ENCODE measurements at regions not wholly inside any gene's neighbourhood (a gene's known extent, or its start where the extent isn't known, plus 50 kb on each side); places are given as distances from the start of the nearest gene placed in this dataset.

DNA sequence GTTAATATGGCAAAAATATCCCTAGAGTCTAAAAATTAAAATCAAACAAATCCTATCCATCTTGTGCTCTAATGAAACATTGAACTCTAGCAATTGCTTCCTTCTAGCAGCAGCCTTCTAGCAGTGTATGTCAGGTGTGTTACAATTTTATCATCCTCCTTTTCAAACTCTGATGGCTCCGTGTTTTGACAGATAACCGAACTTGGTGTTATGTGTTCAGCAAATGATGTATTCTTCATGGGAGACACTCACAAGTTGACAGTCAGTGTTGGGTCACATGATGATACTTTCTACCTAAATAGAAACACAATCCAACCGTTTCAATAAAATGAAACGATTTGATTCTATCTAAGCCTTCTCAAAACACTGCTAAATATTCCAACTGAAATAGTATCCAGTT lies 525.3 kb upstream of the NOVA1 start:
- DNase-seq = no peak

DNA sequence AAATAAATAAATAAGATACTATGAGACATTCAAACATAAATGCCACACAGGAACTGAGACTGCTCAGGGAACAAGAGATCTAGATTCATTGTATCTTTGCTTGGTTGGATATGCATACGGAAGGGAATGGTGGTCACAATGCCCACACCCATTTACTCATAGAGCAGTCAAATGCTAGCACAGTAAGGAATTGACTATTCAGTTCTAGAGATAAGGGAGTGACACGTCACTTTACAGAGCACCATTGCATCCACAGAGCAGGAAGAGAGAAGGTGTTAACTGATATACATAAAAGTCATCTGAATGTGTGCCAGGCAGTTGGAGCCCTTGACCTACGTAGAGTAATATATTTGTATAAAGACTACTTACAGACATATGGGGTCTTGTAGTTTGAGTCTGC lies 530.0 kb upstream of the NOVA1 start:
- no peak for DNase-seq

DNA sequence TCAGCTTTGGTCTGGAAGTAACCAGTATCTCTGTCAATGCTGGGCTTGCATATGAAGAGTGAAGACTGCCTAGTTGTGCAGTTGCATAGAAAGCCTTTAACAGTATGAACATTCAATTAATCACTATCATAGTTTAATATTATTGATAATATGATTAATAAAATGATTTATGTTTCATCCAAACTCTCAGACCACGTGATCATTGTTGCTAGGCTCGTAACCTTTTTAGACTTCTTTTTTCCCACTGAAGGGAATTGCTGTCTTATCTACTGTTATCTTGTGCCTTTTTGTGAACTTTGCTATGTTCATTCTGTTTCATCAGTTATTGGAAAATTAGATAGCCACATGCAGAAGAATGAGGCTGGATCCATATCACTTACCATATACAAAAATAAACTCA lies 536.4 kb upstream of the NOVA1 start:
- DNase-seq = no peak

DNA sequence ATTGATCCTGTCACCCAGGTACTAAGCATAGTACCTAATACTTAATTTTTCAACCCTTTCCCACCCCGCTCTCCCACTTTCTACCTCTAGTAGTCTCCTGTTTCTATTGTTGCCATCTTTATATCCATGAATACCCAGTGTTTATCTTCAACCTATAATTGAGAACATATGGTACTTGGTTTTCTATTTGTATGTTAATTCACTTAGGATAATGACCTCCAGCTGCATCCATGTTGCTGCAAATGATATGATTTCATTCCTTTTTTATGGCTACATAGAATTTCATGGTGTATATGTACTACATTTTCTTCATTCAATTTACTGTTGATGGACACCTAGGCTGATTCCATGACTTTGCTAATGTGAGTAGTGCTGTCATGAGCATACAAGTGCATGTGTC lies 547.3 kb upstream of the NOVA1 start:
- DNase-seq = no peak

DNA sequence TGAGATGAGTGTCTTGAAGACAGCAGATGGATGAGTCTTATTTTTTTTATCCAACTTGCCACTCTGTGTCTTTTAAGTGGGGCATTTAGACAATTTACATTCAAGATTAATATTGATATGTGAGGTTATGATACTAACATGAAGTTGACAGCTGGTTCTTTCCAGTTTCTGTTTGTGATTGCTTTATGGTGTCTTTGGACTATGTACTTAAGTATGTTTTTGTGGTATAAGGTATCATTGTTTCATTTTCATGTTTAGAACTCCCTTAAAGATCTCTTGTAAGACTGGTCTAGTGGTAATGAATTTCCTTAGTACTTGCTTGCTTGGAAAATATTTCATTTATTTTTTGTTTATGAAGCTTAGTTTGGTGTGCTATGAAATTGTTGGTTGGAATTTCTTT lies 550.3 kb upstream of the NOVA1 start:
- no peak for DNase-seq

DNA sequence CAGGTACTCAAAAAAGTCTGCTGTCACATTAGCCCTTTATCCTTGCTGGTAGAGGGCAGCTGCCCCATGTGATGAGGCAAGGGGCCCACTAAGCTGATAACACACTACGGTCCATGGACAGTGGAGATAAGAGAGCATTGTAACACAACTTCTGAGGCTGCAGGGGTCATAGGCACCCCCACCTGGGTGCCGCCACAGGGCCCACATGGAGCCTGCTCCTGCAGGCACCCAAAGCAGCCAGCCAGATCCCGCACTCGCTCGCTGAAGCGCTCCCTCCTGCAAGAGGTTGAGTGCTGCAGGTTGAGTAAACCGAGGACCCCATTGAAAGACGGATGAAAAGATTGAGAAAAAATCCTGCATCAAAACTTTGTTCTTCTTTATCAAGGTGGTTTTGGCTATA lies 566.3 kb upstream of the NOVA1 start:
- no peak for DNase-seq

DNA sequence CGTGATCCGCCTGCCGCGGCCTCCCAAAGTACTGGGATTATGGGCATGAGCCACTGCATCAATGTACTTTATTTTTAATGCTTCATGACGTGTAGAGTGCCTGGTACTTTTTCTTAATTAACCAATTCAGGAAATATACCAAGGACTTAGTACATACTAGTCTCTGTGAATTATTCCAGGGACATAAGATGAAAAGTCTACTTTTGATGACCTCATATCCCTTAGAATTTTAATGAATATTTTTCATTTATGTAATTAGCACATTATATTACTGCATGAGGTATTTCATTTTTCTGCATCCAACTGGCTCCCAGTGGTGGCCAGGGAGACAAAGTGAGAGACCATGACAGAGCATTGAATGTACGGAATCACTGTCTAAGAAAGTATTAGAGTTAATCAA lies 577.7 kb upstream of the NOVA1 start:
- no peak for DNase-seq

DNA sequence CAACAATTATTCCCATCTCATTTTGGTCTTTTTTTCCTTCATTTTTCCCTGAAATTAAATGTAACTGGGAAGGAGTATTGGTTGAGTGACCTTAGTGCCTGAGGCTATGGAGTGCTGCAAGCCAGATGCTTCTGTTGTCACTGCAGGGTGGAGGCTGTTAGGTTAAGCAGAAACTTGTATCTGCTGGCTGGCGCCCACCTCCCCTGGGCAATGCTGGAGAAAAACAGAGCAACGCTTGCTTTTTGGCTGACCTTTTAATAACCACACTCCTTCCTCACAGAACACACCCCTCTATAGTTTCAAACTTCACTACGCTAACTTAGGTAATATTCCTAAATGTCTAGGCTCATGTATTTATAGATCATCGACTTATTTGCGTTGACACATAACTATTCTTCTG lies 583.5 kb upstream of the NOVA1 start:
- DNase-seq = no peak

DNA sequence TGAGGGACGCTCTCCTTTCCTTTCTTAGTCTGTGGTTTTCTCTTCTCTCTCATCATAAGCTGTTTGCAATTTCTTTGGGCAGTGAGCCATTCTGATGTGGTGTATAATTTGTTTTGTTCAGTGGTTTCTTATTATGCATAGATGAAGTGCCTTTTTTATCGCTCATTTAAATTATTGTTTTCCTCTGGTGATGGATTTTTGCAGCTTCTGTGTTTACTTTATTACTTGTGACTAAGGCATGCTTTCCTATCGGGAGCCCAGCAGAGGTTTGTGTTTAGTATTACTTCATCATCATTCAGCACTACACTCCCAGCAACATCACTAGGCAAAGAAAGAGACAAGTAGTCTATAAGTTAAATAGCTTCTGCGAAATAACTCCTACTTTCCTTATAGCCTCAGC lies 586.6 kb upstream of the NOVA1 start:
- no peak for DNase-seq

DNA sequence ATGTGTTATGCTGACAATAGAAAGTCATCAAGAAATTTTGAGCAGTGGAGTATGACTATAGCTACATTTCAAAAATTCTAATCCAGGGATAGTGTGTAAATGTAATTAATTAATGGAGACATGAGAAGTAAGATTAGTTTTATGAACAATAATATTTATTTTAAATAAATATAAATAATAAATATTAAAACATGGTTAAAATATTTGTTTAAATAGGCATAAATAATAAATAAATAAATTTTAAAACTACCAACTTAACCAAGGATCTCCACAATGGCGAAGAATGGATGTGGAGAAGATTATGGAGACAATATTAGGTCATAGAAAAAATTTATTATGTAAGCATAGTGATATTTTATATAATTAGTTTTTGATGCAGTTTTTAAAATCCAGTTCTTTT lies 588.2 kb upstream of the NOVA1 start:
- no peak for DNase-seq

DNA sequence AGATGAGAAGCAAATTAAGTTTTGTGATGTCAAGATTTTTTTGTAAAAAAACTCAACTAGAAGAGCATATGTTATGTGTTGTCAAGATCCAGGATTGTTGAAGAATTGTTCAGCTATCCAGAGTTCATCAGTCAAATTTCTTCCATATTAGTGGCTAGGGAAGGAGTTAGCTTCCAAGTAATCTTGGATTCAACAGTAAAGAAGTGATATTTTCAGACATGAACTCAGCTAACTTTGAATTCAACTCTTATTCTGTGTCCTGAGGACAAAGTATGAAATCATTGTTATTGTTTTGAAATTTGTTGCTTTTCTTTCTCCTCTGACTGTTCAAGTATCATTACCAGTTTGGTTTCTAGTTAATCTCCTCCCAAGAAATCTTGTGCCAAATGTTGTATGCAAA lies 589.3 kb upstream of the NOVA1 start:
- DNase-seq = no peak

DNA sequence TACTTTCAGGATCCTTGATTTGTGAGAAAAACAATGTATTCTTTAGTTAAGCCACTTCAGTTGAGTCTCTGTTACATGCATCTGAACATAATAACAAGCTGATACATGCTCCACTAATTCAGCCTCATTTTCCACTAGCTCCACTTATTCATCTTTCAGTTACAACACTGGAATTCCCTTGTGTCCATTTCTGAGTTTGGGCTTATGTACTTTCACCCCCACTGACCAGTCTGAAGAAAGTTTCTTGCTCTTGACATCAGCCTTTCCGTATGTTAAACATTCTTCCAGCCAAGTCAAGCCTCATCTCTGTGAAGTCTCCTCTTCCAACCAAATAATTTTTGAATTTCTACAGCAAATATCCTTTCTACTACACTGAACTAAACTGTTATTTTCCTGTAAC lies 592.5 kb upstream of the NOVA1 start:
- DNase-seq = no peak

DNA sequence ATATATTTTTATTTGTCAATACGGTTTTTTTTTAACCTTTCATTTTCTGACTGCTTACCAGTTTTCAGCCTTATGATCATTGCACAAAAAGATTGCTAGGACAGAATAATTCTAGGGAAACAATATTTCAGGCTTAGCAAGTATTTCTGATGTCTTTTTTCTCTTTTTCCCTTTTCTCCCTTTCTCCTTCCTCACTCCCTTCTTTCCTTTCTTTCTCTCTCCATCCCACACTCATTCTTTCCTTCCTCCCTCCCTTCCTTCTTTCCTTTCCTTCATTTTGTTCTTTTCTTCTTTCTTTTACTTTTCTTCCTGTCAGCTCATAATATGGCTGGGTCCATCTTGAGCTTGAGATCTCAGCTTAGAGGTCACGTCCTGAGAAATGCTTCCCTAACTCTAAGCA lies 601.4 kb upstream of the NOVA1 start:
- DNase-seq = no peak

DNA sequence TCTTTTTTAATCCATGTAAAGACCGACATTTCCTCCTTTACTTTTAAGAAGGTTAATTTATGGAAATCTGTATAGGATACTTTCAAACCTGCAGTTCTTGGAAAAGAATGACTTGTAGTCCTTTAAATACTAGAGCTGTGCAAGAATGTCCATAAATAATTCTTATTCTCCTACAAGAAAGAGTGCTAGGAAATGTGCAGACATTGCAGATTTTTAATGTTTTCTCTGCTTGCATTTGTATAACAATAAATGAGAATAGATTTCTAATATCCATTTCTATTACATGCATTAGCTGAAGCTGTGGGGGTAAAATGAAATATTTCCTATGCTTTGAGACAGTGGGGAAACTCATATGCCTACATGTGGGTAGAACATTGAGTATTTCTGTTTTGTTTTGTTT lies 607.2 kb upstream of the NOVA1 start:
- no peak for DNase-seq

DNA sequence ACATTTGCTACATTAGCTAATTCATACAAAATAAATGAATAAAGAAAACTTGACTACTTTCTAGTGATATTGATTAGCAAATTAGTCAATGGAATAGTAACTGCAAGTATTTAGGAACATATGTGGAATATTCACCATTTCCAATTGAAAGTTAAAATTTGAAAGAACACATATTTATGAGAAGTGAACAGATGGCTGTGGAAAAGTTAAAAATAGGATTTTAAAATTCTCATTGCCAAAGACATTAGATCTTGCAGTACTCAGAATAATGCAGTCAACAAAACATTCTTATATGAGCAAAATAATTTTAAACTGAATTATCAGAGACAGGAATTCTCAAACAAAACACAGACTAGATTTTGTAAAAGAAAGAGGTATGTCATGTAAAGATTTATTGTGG lies 613.9 kb upstream of the NOVA1 start:
- no peak for DNase-seq

DNA sequence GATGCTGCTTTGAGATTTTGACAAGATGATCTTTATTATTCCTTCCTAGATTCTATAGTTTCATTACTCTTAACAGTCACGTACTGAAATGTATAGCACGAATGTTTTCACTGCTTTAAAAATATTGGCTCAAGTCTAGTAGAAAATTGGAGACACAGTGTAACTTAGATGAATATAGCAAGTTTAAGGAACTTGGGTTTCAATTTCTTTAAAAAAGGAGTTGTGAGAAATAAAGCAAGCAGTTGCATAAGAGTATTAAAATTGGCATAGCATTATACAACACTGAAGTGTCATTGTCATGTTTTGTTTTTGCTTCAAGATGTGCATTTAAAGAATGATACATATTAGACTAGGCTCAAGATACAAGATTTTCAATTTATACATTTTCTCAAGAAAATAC lies 624.8 kb upstream of the NOVA1 start:
- DNase-seq = no peak

DNA sequence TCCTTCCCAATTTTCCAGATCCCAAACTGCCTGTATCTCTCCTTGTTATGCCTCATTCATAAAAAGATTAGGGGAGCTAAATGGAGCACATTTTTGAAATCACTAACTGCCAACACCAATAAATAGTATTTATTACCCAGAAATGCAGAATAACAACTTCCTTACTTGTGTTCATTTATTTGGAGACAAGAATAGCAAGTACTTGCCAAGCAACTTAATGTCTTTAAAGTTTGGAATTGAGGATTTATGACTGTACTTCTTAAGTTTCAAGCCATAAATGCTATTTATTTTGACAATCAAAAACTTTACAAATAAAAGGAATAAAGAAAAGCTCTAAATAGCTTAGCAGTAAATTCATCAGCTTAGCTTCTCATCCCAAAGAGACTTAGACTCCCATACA lies 626.1 kb upstream of the NOVA1 start:
- no peak for DNase-seq

DNA sequence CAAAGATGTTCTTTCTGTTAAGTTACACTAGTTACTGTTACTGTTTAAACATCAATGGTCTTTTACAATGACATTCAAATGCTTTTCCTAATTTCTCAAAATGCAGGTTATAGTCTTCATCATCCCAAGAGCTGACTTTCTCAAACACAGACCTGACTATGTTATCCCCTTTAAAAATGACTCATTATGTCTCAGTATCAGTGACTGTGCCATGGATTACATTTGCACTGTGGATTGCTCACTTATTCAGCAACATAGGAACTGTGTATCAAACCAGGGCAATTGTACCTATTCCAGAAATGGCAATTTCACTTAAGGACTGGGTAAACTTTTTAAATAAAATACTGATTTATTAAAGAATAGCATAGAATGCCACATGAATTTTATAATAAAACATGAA lies 630.2 kb upstream of the NOVA1 start:
- DNase-seq = no peak

DNA sequence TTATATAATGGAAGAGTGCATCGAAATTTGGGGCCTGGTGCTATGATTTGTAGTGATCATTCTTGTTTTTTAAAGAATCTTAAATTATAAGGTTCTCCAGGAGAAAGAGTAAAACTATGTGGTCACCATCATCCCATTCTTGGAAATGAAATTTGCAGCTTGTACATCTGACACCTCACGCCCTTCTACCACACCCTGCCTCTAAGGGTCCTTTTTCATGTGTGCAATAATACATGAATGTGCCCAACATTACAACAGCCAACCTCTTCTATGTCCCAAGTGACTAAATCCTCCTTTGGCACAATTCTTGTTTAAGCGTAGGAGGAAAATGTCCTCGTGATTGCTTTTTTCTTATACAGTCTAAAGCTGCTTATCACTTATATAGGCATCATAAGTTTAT lies 636.5 kb upstream of the NOVA1 start:
- DNase-seq = no peak

DNA sequence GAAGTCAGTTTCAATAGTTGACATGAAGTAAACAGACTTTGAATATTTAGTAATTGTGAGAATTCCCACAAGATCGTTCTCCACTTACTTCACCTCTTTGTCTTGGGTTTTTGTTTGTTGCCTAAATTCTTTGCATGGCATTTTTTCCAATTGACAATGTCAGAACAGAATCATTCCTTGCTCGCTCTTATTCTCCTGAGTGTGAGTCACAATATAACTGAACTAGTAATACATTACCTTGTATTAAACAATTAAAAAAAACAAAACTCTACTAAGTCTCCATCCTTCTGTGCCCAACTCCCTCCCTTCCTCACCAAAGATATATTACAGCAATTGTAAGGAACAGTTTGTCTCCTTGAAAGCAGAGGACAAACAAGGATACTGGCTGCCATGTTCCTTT lies 638.8 kb upstream of the NOVA1 start:
- DNase-seq = no peak

DNA sequence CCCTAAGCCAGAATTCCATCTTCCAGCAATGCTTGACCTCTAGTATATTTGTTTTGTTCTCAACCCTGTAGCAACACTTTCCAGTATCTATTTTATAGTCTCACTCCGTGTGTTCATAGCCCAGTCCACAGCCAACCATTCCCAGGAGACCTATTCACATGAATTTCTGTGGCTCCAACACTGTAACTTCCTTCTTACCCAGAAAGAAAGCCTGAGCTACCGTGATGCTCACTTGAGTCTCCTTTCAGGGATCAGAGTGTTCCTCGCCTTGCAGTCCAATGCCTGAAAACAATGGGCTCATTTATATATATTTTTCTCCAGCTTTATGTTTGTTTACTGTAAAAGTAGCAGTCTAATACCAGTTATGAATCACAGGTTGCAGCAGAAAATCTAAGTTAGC lies 645.0 kb upstream of the NOVA1 start:
- no peak for DNase-seq

DNA sequence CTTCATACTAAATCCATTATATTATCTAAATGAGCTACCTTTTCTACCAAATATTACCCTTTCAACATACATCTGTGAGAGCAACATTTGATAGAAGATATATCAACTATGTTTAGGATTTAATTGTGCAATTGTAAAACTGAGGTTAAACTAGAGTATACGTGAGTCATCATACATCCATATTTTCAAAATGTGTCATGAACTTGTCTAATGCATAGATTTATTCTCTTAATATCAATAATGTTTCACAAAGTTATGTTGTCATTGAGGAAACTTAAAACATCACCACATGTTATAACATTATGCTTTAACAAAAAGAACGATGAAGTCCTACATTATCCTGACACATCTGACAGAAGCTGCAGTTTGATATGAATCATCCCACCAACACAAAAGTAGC lies 645.5 kb upstream of the NOVA1 start:
- DNase-seq = no peak

DNA sequence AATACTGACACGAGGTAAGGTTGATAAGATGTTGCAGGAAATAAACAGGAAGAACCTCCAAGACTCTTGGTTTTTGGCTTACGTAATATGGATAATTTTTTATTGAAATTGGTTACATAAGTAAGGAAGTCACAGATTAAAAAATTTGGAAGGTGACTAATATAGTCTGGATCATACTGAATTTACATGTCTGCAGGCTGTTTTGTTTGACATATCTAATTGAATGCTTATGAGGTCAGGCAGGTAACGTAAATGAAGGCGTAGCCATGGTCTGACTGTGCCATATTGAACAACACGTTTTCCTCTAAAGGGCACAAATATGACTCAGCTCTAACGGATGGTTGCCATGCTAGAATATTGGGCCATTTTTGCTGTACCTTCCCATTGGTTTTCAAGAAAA lies 648.1 kb upstream of the NOVA1 start:
- DNase-seq = no peak

DNA sequence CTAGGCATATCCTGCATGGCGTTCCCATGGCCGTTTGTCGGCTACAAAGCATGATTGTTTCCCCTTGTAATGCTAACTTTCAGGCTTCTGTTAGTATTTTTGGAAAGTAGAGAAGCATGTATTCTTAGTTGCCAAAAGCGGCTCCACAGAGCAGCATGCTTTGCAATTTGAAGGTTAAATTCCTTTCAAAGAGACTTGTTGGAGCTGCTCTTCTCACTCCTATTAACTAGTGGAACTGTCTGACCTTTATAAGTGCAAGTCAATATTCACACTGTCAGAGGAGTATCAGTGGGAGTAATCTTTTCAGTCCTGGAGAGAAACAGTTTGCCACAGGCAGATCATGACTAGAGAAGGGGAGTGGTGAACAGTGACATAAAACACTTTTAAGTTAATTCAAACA lies 656.1 kb upstream of the NOVA1 start:
- no peak for DNase-seq

DNA sequence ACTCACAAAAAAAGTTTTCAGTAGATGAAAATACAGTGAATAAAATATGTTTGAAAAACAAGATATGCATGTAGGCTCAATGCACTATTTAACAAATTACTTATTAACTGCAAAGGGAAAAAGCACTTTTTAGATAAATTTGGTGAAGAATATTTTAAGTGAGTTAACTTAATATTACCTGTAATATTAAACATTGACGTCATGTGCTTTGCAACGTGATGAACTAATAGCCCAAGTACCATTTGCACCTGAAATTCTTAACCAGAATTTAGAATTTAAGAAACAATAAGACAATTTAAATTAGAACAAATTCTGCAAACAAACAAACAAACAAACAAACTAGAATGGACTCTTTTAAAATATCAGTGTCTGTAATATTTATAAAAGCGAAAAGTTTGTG lies 659.0 kb upstream of the NOVA1 start:
- no peak for DNase-seq

DNA sequence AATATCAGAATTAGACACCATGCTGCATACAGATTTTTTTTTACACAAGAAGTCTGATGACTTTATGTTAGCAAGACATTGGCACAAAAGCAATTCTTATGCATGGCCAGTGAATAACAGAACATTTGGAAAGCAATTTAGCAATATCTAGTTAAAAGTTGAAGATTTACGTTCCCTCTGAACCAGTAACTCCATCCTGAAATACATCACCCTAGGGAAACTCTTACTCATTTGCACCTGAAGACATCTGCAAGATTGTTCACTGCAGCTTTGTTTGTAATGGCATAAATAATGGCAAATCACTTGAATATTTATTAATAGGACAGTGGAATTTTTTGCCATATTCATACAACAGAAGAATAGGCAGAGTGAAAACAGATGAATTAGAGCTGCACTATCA lies 670.0 kb upstream of the NOVA1 start:
- DNase-seq = no peak

DNA sequence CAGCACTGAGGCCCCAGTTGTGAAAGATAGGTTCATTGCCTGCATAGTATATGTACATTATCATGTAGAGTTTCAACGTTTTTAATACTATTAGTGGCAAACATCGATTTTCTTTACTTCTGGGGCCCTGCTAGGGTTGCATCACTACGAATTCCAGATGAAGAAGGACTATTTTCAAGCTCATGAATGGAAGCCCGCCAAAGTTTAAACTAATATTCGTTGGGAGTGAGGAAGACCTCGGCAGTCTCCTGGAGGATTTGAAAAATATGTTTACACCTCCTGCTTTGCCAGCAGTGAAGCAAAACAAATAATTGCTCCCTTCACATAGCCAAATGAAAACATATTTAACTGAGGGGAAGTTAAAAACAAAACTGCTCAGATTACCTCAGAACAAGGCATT lies 672.9 kb upstream of the NOVA1 start:
- no peak for DNase-seq
